HG02759 (cell line): ENCODE measurements at regions not wholly inside any gene's neighbourhood (a gene's known extent, or its start where the extent isn't known, plus 50 kb on each side); places are given as distances from the start of the nearest gene placed in this dataset.

Experiments
- ATAC-seq: cut with Tn5 transposase; IDR thresholded peaks from one replicate; pipeline ENCODE4 v1.9.1; 2021; ENCODE audit warnings: mild to moderate bottlenecking, moderate library complexity; ENCODE audit not compliant: unreplicated experiment

- no peak for ATAC-seq
These were observed 94.4 kb upstream of the SLC27A6 start for GRCh38 chr5:128870923-128871322.

- ATAC-seq, result no peak
These were observed 88.5 kb upstream of the SLC27A6 start for GRCh38 chr5:128876569-128877382.

- ATAC-seq, result no peak
These were observed 87.8 kb upstream of the SLC27A6 start for GRCh38 chr5:128877476-128877875.

GRCh38 chr5:128881502-128882018 lies 83.7 kb upstream of the SLC27A6 start:
- no peak for ATAC-seq

GRCh38 chr5:128885649-128886255 lies 79.5 kb upstream of the SLC27A6 start:
- ATAC-seq, result no peak

GRCh38 chr5:128895122-128895521 lies 70.2 kb upstream of the SLC27A6 start:
- ATAC-seq, result no peak

GRCh38 chr5:128896675-128897074 lies 68.6 kb upstream of the SLC27A6 start:
- ATAC-seq, result no peak

- no peak for ATAC-seq
These were observed 61.7 kb upstream of the SLC27A6 start for GRCh38 chr5:128903550-128903949.

GRCh38 chr5:128904805-128905567 lies 60.3 kb upstream of the SLC27A6 start:
- no peak for ATAC-seq

- ATAC-seq, result peak; percentile 91
These were observed 59.6 kb upstream of the SLC27A6 start for GRCh38 chr5:128905568-128906110.

- peak; percentile 91 for ATAC-seq
These were observed 51.7 kb upstream of the SLC27A6 start for GRCh38 chr5:128913551-128913950.
